CD4-positive, CD25-positive, alpha-beta regulatory T cell (primary cell): ENCODE measurements at regions not wholly inside any gene's neighbourhood (a gene's known extent, or its start where the extent isn't known, plus 50 kb on each side); places are given as distances from the start of the nearest gene placed in this dataset.
"Not testable (repeated sequence)": the region's sequence is repeated elsewhere in the genome, so short reads cannot be mapped to it uniquely, and the experiment has no call there.

Experiments used
- ATAC-seq, 2 donors: fragments of 150-1000 bp; cut with Tn5 transposase; one replicate each; pipeline ENCODE4 v1.10.0; 2021; ENCODE audit warnings: low read depth in 2 of 2, moderate number of reproducible peaks in 2 of 2, moderate library complexity in 1 of 2
- DNase-seq, 3 donors: peaks; one replicate each; pipeline versions ENCODE4 v3.0.0 to v3.0.0-alpha.2; 2012 to 2022; ENCODE audit warnings: mixed read lengths in 1 of 3
- H3K27ac ChIP-seq: one replicate; pipeline ENCODE4 v1.7.0; 2013; ENCODE audit warnings: mild to moderate bottlenecking, low read length; ENCODE audit not compliant: insufficient read depth, poor library complexity, severe bottlenecking
- H3K27me3 ChIP-seq: one replicate; pipeline ENCODE4 v1.7.0; 2013; ENCODE audit warnings: low read length; ENCODE audit not compliant: control insufficient read depth, insufficient read depth
- H3K36me3 ChIP-seq: one replicate; pipeline ENCODE4 v1.7.0; 2013; ENCODE audit warnings: mild to moderate bottlenecking, low read length, moderate library complexity; ENCODE audit not compliant: control insufficient read depth, insufficient read depth
- H3K4me1 ChIP-seq: 2 replicates; pipeline ENCODE4 v1.7.0; 2013; ENCODE audit warnings: mild to moderate bottlenecking, low read length; ENCODE audit not compliant: insufficient read depth, control insufficient read depth, poor library complexity, severe bottlenecking
- H3K4me3 ChIP-seq: one replicate; pipeline ENCODE4 v1.7.0; 2013; ENCODE audit warnings: low read depth, mild to moderate bottlenecking, low read length, moderate library complexity
- H3K9me3 ChIP-seq, 2 experiments: 1 replicate in 1 of 2; 2 replicates in 1 of 2; pipeline ENCODE4 v1.7.0; 2013; ENCODE audit warnings: low read length in 2 of 2, mild to moderate bottlenecking in 1 of 2, moderate library complexity in 1 of 2; ENCODE audit not compliant: control insufficient read depth in 2 of 2
- H3K27ac Mint-ChIP-seq, 3 donors: one replicate each; pipeline ENCODE4 v1.8.0; 2020 to 2022; ENCODE audit warnings: mild to moderate bottlenecking in 3 of 3, mixed read lengths in 3 of 3, moderate library complexity in 2 of 3
- H3K27me3 Mint-ChIP-seq: one replicate; pipeline ENCODE4 v1.8.0; 2022; ENCODE audit warnings: mild to moderate bottlenecking, mixed read lengths
- H3K36me3 Mint-ChIP-seq: one replicate; pipeline ENCODE4 v1.8.0; 2020; ENCODE audit warnings: mixed read lengths
- H3K4me1 Mint-ChIP-seq, 4 donors: one replicate each; pipeline ENCODE4 v1.8.0; 2020 to 2022; ENCODE audit warnings: mixed read lengths in 4 of 4, mild to moderate bottlenecking in 1 of 4
- H3K4me3 Mint-ChIP-seq, 4 donors: one replicate each; pipeline ENCODE4 v1.8.0; 2020 to 2022; ENCODE audit warnings: mild to moderate bottlenecking in 4 of 4, mixed read lengths in 4 of 4, moderate library complexity in 3 of 4
- H3K9me3 Mint-ChIP-seq, 7 donors: one replicate each; pipeline ENCODE4 v1.8.0; 2020 to 2022; ENCODE audit warnings: mixed read lengths in 7 of 7, mild to moderate bottlenecking in 3 of 7, moderate library complexity in 2 of 7

DNA sequence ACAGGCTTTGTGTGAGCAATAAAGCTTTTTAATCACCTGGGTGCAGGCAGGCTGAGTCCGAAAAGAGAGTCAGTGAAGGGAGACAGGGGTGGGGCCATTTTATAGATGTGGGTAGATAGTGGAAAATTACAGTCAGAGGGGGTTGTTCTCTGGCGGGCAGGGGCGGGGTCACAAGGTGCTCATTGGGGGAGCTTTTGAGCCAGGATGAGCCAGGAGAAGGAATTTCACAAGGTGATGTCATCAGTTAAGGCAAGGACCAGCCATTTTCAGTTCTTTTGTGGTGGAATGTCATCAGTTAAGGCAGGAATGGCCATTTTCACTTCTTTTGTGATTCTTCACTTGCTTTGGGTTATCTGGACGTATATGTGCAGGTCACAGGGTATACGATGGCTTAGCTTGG, 571.3 kb upstream of the PCDH7 start:
- not testable (repeated sequence) for ATAC-seq, H3K4me1 ChIP-seq, H3K4me1 Mint-ChIP-seq

GRCh38 chr4:30149539-30149938, 570.6 kb upstream of the PCDH7 start:
- not testable (repeated sequence) for H3K27me3 Mint-ChIP-seq, H3K4me3 ChIP-seq, H3K4me1 ChIP-seq, H3K27ac ChIP-seq, H3K27ac Mint-ChIP-seq, DNase-seq, H3K36me3 Mint-ChIP-seq, H3K9me3 ChIP-seq, H3K36me3 ChIP-seq, H3K4me3 Mint-ChIP-seq, H3K27me3 ChIP-seq, ATAC-seq, H3K4me1 Mint-ChIP-seq
- peaks cover 5 to 19% (median 10%) of the 10 kb centered on the region in 7 donors for H3K9me3 Mint-ChIP-seq

More for the DNA sequence above, 571.3 kb upstream of the PCDH7 start:
- H3K36me3 ChIP-seq, H3K27ac ChIP-seq, DNase-seq, H3K27me3 ChIP-seq, H3K9me3 ChIP-seq, H3K27me3 Mint-ChIP-seq, H3K27ac Mint-ChIP-seq, H3K36me3 Mint-ChIP-seq, H3K4me3 Mint-ChIP-seq, H3K4me3 ChIP-seq: not testable (repeated sequence)
- H3K9me3 Mint-ChIP-seq, result peaks cover 4 to 17% (median 9%) of the 10 kb centered on the region in 7 donors

- H3K4me3 ChIP-seq, result no peak overlapping the region
- no peaks in the 10 kb centered on the region for H3K36me3 ChIP-seq
- no peaks in the 10 kb centered on the region for H3K4me1 Mint-ChIP-seq
- no peaks in the 10 kb centered on the region for H3K4me1 ChIP-seq
- DNase-seq (no peak), ATAC-seq (no peak)
- H3K9me3 Mint-ChIP-seq, result peaks cover 1 to 21% (median 8%) of the 10 kb centered on the region in 7 donors
- peaks cover 3 to 10% of the 10 kb centered on the region in 2 experiments for H3K9me3 ChIP-seq
- H3K27ac Mint-ChIP-seq, result no peak overlapping the region
- no peak overlapping the region for H3K27ac ChIP-seq
- H3K36me3 Mint-ChIP-seq, result no peaks in the 10 kb centered on the region
- H3K4me3 Mint-ChIP-seq, result no peak overlapping the region
- no peaks in the 10 kb centered on the region for H3K27me3 Mint-ChIP-seq
- H3K27me3 ChIP-seq, result no peaks in the 10 kb centered on the region
Observed at GRCh38 chr4:30153427-30153826, 566.7 kb upstream of the PCDH7 start.

- no peaks in the 10 kb centered on the region for H3K27me3 Mint-ChIP-seq
- Histone ChIP-seq H3K4me1 (no peaks in the 10 kb centered on the region), H3K27ac (no peak overlapping the region), H3K27me3 (no peaks in the 10 kb centered on the region), H3K9me3 (peaks cover 3 to 9% of the 10 kb centered on the region in 2 experiments), H3K36me3 (no peaks in the 10 kb centered on the region), H3K4me3 (no peak overlapping the region)
- no peak for ATAC-seq
- H3K4me1 Mint-ChIP-seq, result no peaks in the 10 kb centered on the region
- no peak for DNase-seq
- H3K9me3 Mint-ChIP-seq, result peaks cover 0 to 28% (median 8%) of the 10 kb centered on the region in 7 donors
- H3K36me3 Mint-ChIP-seq, result no peaks in the 10 kb centered on the region
- no peak overlapping the region for H3K4me3 Mint-ChIP-seq
- H3K27ac Mint-ChIP-seq, result no peak overlapping the region
Observed at GRCh38 chr4:30160140-30160539, 560.0 kb upstream of the PCDH7 start.

DNA sequence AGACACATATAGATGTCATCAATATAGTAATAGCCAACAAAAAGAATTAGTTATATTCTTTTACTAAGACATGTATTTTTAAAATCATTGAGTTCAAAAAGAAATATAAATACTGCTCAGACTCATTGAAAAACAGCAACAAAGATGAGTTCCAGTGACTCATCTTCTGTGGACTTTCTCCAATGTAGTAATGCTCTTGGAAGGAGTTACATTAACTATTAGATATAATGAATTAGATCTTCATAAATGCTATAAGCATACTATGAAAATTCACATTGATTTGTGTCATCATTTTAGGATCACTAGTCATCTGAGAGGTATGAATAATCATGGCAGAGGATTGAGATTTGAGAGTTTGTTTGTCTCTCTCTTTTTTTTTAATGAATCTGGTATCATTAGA, 547.8 kb upstream of the PCDH7 start:
- ATAC-seq, result no peak
- DNase-seq, result no peak
- Histone ChIP-seq H3K27ac (no peak overlapping the region), H3K36me3 (no peaks in the 10 kb centered on the region), H3K9me3 (no peaks in the 10 kb centered on the region), H3K4me3 (no peak overlapping the region), H3K4me1 (no peaks in the 10 kb centered on the region), H3K27me3 (no peaks in the 10 kb centered on the region)
- Mint-ChIP-seq H3K4me1 (no peaks in the 10 kb centered on the region), H3K4me3 (no peak overlapping the region), H3K27ac (no peak overlapping the region), H3K36me3 (no peaks in the 10 kb centered on the region), H3K27me3 (no peaks in the 10 kb centered on the region), H3K9me3 (peaks cover 1 to 17% (median 9%) of the 10 kb centered on the region in 7 donors)

GRCh38 chr4:30181512-30181911, 538.7 kb upstream of the PCDH7 start:
- H3K27me3 ChIP-seq, result no peaks in the 10 kb centered on the region
- Mint-ChIP-seq H3K9me3 (peaks cover 0 to 15% (median 4%) of the 10 kb centered on the region in 7 donors), H3K27ac (no peak overlapping the region), H3K36me3 (no peaks in the 10 kb centered on the region), H3K27me3 (no peaks in the 10 kb centered on the region), H3K4me1 (no peaks in the 10 kb centered on the region), H3K4me3 (no peak overlapping the region)
- H3K36me3 ChIP-seq, result no peaks in the 10 kb centered on the region
- ATAC-seq (no peak), DNase-seq (no peak)
- no peaks in the 10 kb centered on the region for H3K4me1 ChIP-seq
- H3K27ac ChIP-seq, result no peak overlapping the region
- peaks cover 2 to 11% of the 10 kb centered on the region in 2 experiments for H3K9me3 ChIP-seq
- H3K4me3 ChIP-seq, result no peak overlapping the region

GRCh38 chr4:30181918-30182317, 538.3 kb upstream of the PCDH7 start:
- no peaks in the 10 kb centered on the region for H3K4me1 Mint-ChIP-seq
- Histone ChIP-seq H3K36me3 (no peaks in the 10 kb centered on the region), H3K9me3 (peaks cover 2 to 11% of the 10 kb centered on the region in 2 experiments), H3K4me3 (no peak overlapping the region), H3K4me1 (no peaks in the 10 kb centered on the region), H3K27me3 (no peaks in the 10 kb centered on the region), H3K27ac (no peak overlapping the region)
- no peak for ATAC-seq
- DNase-seq, result no peak
- no peaks in the 10 kb centered on the region for H3K36me3 Mint-ChIP-seq
- H3K9me3 Mint-ChIP-seq, result peaks cover 0 to 15% (median 4%) of the 10 kb centered on the region in 7 donors
- no peaks in the 10 kb centered on the region for H3K27me3 Mint-ChIP-seq
- no peak overlapping the region for H3K27ac Mint-ChIP-seq
- no peak overlapping the region for H3K4me3 Mint-ChIP-seq

DNA sequence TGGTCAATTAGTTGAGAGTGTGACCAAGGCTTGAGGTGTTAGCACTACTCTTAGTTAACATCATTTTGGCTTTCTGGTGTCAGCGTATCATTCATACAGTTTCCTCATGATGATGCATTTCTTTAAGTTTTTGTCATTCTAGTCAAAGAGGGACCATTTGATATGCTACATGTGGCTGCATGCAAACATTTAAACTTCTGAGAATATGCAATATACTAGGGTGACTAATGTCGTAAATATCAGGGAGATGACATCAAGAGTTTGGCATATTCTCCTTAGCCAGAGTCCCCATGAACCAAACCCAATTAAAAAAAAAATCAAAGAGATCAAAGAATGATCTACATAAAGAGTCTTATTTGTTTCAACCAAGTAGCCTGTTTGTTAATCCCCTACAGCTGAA, 537.4 kb upstream of the PCDH7 start:
- Mint-ChIP-seq H3K4me1 (no peaks in the 10 kb centered on the region), H3K27me3 (no peaks in the 10 kb centered on the region)
- ATAC-seq, result no peak

More for the DNA sequence above, 537.4 kb upstream of the PCDH7 start:
- H3K4me1 ChIP-seq, result no peaks in the 10 kb centered on the region
- H3K36me3 Mint-ChIP-seq, result no peaks in the 10 kb centered on the region
- no peaks in the 10 kb centered on the region for H3K36me3 ChIP-seq
- H3K4me3 Mint-ChIP-seq, result no peak overlapping the region
- DNase-seq, result no peak
- H3K9me3 ChIP-seq, result peaks cover 2 to 11% of the 10 kb centered on the region in 2 experiments
- no peak overlapping the region for H3K4me3 ChIP-seq
- H3K27ac Mint-ChIP-seq, result no peak overlapping the region
- H3K9me3 Mint-ChIP-seq, result peaks cover 0 to 15% (median 2%) of the 10 kb centered on the region in 7 donors
- H3K27me3 ChIP-seq, result no peaks in the 10 kb centered on the region
- no peak overlapping the region for H3K27ac ChIP-seq
